ENCODE measurements at regions not wholly inside any gene's neighbourhood (a gene's known extent, or its start where the extent isn't known, plus 50 kb on each side); places are given as distances from the start of the nearest gene placed in this dataset.

DNA sequence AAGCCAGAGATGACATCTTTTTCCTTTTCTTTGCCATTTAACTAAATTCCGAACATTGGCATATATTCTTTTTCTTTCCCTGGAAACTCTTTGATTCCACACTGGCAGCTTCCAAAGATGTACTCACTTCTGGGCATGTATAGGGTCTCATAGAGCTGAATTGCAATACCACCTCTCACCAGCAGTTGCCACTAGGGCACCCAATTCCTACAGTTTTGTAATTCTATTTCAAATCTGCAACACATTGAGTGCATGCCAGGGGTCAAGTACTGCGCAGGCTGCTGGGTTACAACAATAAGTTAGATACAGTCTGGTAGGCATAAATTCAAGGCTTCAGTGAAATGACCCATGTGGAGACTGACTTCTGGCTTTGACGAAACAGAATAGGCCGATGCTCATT, 208.8 kb upstream of the NLRP1 start:
- Histone ChIP-seq H3K9me3 (peaks cover 0 to 3% (median 0%) of the 10 kb centered on the region in 4 donors), H3K27ac (no peak overlapping the region), H3K4me1 (no peaks in the 10 kb centered on the region), H3K27me3 (no peaks in the 10 kb centered on the region), H3K36me3 (no peaks in the 10 kb centered on the region), H3K4me3 (no peak overlapping the region)
- DNase-seq: no peak
- no peak for TF ChIP-seq POLR2A (IDR thresholded peaks at IDR 0.05)
- TF ChIP-seq, protein P1, sequence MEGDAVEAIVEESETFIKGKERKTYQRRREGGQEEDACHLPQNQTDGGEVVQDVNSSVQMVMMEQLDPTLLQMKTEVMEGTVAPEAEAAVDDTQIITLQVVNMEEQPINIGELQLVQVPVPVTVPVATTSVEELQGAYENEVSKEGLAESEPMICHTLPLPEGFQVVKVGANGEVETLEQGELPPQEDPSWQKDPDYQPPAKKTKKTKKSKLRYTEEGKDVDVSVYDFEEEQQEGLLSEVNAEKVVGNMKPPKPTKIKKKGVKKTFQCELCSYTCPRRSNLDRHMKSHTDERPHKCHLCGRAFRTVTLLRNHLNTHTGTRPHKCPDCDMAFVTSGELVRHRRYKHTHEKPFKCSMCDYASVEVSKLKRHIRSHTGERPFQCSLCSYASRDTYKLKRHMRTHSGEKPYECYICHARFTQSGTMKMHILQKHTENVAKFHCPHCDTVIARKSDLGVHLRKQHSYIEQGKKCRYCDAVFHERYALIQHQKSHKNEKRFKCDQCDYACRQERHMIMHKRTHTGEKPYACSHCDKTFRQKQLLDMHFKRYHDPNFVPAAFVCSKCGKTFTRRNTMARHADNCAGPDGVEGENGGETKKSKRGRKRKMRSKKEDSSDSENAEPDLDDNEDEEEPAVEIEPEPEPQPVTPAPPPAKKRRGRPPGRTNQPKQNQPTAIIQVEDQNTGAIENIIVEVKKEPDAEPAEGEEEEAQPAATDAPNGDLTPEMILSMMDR (IDR thresholded peaks at IDR 0.05): no peak

DNA sequence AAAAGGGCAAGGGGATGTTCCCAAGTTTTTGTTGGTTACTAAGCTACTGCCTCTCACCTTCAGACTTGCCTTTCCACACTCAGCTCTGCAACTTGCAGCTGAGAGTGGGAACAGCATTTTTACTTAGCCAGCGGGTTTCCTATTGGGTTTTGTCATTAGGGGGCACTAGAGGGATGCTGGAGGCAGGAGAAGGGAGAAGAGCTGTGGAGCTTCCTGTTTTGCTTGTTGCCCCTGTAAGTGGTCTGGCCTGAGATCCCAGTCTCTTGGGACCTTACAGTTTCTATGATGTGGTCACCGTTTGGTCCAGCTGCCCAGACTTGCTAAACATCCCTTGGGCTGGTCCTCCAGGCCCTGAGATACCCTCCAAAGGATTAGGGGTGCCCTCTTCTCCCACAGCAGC, 209.6 kb upstream of the NLRP1 start:
- H3K36me3 ChIP-seq: no peaks in the 10 kb centered on the region
- peaks cover 0 to 3% (median 0%) of the 10 kb centered on the region in 4 donors for H3K9me3 ChIP-seq
- no peaks in the 10 kb centered on the region for H3K4me1 ChIP-seq
- H3K27ac ChIP-seq: no peak overlapping the region
- H3K27me3 ChIP-seq: no peaks in the 10 kb centered on the region
- no peak for DNase-seq
- H3K4me3 ChIP-seq: no peak overlapping the region
- TF ChIP-seq POLR2A (IDR thresholded peaks at IDR 0.05): no peak
- TF ChIP-seq, protein P1 (IDR thresholded peaks at IDR 0.05): no peak

DNA sequence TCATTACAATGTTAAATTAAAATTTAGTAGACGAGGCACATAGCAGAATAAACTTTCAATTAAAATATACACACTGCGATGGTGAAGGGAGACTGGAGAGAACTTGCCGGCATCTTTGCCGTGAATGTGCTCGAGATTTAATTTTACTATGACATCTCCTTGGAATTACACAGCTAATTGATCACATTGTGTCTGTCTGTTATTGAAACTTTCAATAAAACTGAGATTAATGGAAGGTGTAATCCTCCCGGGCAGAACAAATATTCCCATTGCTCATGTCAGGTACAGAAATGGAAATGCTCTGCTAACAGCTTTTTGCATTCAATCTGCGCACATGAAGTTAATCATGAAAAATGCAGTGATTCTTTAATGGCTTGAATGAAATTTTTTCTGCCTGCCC, 210.1 kb upstream of the NLRP1 start:
- no peaks in the 10 kb centered on the region for H3K4me1 ChIP-seq
- peaks cover 0 to 3% (median 0%) of the 10 kb centered on the region in 4 donors for H3K9me3 ChIP-seq
- no peak overlapping the region for H3K27ac ChIP-seq
- no peaks in the 10 kb centered on the region for H3K27me3 ChIP-seq
- H3K36me3 ChIP-seq: no peaks in the 10 kb centered on the region
- DNase-seq: no peak
- no peak overlapping the region for H3K4me3 ChIP-seq
- TF ChIP-seq, protein P1 (IDR thresholded peaks at IDR 0.05): no peak
- TF ChIP-seq POLR2A (IDR thresholded peaks at IDR 0.05): no peak

DNA sequence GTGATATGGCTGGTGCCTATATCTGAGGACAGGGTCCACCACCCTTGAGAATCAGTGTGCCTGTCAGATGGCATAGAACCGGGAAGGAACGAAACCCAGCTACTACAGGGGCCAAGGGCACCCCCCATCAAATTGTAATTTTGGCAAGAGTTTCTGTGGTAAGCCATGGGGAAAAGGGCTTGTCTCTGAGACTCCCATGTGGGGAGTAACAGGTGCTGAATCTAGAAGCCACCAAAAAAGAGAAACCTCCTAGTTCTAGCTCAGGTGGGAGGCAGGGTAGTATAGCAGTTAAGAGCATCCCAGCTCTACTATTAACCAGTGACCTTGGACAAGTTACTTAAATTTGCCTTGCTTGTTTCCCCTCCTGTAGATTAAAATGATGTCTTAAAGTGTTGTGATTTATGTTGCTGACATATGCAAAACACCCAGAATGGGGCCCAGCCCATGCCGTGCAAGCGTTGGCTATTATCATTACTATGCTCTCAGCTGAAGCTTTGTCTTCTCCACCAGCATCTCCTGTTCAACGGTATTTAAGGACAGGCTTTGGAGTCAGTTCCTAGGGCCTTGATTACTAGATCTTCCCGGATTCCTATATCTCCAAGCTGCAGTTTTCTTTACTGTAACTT, 210.7 kb upstream of the NLRP1 start:
- H3K4me1 ChIP-seq: no peaks in the 10 kb centered on the region
- H3K4me3 ChIP-seq: no peak overlapping the region
- DNase-seq: no peak
- H3K36me3 ChIP-seq: no peaks in the 10 kb centered on the region
- no peaks in the 10 kb centered on the region for H3K27me3 ChIP-seq
- no peak overlapping the region for H3K27ac ChIP-seq
- H3K9me3 ChIP-seq: peaks cover 0 to 3% (median 0%) of the 10 kb centered on the region in 4 donors
- TF ChIP-seq, protein P1 (IDR thresholded peaks at IDR 0.05): no peak

DNA sequence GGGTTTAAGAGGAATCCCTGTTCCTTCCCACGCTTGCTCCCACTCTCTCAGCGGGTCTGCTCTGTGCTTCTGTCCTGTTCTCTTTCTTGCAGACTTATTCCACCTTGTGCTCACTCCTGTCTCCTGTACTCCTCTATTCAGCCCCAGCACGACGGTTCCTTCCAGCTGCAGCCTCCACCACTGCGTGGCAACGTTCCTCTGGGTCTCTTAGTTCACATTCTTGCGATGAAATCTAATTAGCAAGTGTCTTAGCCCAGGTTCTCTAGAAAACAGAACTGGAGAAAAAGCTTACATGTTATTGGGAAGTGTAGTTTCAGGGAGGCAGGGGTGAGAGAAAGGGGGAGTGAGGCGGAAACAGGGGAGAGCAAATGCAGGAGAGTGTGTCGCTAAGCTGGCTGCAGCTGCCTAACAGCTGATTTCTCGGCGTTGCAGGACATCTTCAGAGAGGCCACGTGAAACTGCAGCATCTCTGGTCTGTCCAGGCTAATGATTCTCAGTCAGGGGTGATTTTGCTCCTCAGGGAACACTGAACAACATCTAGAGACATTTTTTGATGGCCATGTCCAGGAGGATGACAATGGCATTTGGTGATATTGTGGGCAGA, 213.2 kb upstream of the NLRP1 start:
- Histone ChIP-seq H3K9me3 (peaks cover 0 to 3% (median 0%) of the 10 kb centered on the region in 4 donors), H3K27ac (no peak overlapping the region), H3K4me3 (no peak overlapping the region), H3K4me1 (no peaks in the 10 kb centered on the region), H3K27me3 (no peaks in the 10 kb centered on the region), H3K36me3 (no peaks in the 10 kb centered on the region)
- no peak for DNase-seq
- TF ChIP-seq POLR2A (IDR thresholded peaks at IDR 0.05): no peak
- TF ChIP-seq, protein P1 (IDR thresholded peaks at IDR 0.05): no peak

Data from Peyer's patch (tissue), 4 donors.